C1 segment of cervical spinal cord (tissue), 14 donors: ENCODE measurements at regions not wholly inside any gene's neighbourhood (a gene's known extent, or its start where the extent isn't known, plus 50 kb on each side); places are given as distances from the start of the nearest gene placed in this dataset.

Experiments used
- DNase-seq, 14 donors: peaks; one replicate each; lab custom pipeline; 2025; lab: John Stamatoyannopoulos, UW

DNA sequence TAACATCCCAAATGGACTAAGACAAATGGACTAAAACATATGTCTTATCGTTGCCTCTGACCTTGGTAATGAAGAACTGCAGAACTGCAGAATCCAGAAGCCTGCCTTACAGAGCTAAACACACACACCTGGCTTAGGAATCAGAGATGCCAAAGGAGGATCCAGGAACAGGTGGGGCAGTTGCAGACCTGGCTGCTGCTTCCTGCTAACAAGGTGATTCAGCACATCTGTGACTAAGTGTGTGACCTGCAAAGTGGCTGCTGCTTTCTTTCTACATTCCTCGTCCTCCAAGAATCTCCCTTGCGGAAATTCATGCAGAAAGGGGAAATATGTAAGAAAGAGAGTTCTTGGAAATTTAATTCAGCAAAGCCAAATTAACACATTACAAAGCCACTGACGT, 96.8 kb upstream of the NLGN4X start:
- no peak for DNase-seq

- DNase-seq = no peak
Measured at GRCh38 chrX:6313356-6313755, 84.7 kb upstream of the NLGN4X start.

GRCh38 chrX:6311540-6311939, 82.9 kb upstream of the NLGN4X start:
- no peak for DNase-seq

DNA sequence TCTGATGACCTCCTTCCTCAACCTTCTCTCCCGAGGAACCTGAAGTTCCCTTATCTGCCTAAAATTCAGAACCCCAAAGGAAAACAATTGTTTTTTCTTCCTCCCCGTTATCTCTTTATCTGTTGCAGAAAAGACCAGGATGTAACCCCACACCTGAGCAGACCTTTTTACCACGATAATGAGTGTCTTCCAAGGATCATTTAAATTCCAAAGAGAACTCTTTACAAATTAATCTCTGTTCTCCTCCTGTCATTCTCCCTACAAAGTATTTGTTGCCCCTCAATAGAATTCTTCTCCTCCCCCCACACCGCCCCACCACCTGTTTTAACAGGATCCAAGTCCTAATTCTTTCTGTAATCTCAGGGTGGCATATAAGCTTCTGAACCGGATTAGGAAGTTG, 78.5 kb upstream of the NLGN4X start:
- DNase-seq = no peak

GRCh38 chrX:6299724-6300123, 71.1 kb upstream of the NLGN4X start:
- DNase-seq = no peak

GRCh38 chrX:6293716-6294115, 65.0 kb upstream of the NLGN4X start:
- no peak for DNase-seq

DNA sequence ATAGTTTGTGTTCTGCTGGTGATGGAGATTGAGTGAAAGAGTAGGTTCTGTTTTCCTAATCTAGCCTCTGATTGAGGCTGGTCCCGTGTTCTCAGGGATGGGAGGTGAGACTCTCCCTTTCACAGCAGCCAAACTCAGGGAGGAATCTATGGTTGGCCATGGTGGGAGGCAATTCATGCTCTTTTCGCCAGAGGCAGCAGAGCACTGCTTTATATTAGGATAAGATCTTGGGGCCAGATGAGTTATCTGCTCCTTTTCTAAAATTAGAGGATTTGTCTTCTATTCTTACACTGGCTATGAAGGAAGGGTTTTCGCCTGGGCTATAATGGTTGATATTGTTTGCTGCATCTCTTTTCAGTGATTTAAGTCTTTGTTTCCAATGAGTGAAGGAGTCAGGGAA, 63.9 kb upstream of the NLGN4X start:
- DNase-seq = no peak

- DNase-seq = no peak
Measured at GRCh38 chrX:6291444-6291843, 62.8 kb upstream of the NLGN4X start.

GRCh38 chrX:6283826-6284225, 55.2 kb upstream of the NLGN4X start:
- DNase-seq = no peak

DNA sequence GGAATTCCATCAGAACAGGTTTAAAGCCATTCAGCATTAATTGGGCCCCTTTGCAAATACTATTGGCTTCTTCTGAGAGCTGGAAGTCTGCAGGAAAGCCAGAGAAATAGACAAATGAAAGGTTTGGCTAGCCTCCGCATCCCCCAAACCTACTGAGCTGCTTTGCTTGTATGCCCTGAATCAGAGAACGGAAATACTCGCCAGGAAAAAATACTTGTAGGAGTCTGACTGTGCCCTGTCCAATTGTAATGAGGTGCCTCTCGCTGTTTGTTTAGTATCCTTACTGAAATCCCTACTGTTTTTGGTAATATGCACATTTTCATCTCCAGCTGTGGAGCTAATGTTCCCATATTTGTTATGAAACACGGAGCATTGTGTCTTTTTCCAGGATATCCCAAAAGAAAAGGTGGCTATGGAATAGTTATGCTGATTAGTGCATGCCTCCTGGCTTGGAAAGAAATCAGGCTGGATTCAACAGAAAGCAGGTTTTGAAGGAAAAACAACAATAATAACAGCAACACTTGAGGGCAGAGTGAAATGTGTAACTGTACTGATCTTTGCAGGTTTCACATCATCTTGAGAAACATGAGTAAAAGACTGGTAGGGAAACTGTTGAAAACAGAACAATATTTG, 50.7 kb upstream of the NLGN4X start:
- no peak for DNase-seq
